BLaER1 treated with 17β-estradiol and CSF1 and Interleukin-3, amounts not matched to agents 10 nM and 100 nM (cell line): ENCODE measurements at regions not wholly inside any gene's neighbourhood (a gene's known extent, or its start where the extent isn't known, plus 50 kb on each side); places are given as distances from the start of the nearest gene placed in this dataset.
A peak's percentile ranks its signal among the peaks of the same experiment; 100 is the strongest.
"Not testable (repeated sequence)": the region's sequence is repeated elsewhere in the genome, so short reads cannot be mapped to it uniquely, and the experiment has no call there.

Experiments
- H3K27ac ChIP-seq, 11 experiments: shearing (Covaris generic); formaldehyde crosslinking; 2 replicates each; pipeline ENCODE4 v1.8.1; 2022
- H3K27me3 ChIP-seq, 11 experiments: shearing (Covaris generic); formaldehyde crosslinking; 2 replicates each; pipeline ENCODE4 v1.8.1; 2022
- H3K36me3 ChIP-seq, 11 experiments: shearing (Covaris generic); formaldehyde crosslinking; 2 replicates each; pipeline ENCODE4 v1.8.1; 2022
- H3K4me1 ChIP-seq, 10 experiments: shearing (Covaris generic); formaldehyde crosslinking; 2 replicates each; pipeline ENCODE4 v1.8.1; 2022
- H3K4me2 ChIP-seq, 11 experiments: shearing (Covaris generic); formaldehyde crosslinking; 2 replicates each; pipeline ENCODE4 v1.8.1; 2022
- H3K4me3 ChIP-seq, 10 experiments: shearing (Covaris generic); formaldehyde crosslinking; 2 replicates each; pipeline ENCODE4 v1.8.1; 2022
- H3K9ac ChIP-seq, 11 experiments: shearing (Covaris generic); formaldehyde crosslinking; 2 replicates each; pipeline ENCODE4 v1.8.1; 2022
- H3K9me3 ChIP-seq, 11 experiments: shearing (Covaris generic); formaldehyde crosslinking; replicated peaks in 1 of 11; 2 replicates each; pipeline ENCODE4 v1.8.1; 2022
- H4K20me1 ChIP-seq, 11 experiments: shearing (Covaris generic); formaldehyde crosslinking; 2 replicates each; pipeline ENCODE4 v1.8.1; 2022
- Cebpa-rat ChIP-seq, 11 experiments: shearing (Covaris generic); IDR thresholded peaks; 2 replicates each; pipeline ENCODE4 v1.8.1; 2022

DNA sequence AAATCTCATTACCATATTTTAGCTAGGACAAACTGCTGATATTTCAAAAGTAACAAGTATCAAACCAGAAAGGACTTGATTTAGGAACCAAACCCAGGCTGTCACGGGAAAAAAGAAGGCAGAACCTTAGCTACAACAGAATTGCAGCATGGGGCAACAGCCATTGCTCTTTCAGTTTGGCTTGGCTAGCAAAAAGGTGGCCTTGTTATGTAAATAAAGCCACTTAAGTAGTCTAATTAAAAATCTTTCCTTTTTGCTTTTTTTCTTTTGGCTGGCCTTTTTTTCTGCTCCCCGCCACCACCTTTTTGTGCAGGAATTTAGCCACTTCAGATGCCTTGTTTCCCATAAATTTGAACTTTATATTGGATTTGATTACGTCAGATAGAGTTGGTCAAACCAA lies 235.9 kb downstream of the CPXCR1 start:
- Histone ChIP-seq H3K4me3 (no peak overlapping the region), H3K4me1 (no peaks in the 10 kb centered on the region), H4K20me1 (peaks cover 0 to 5% (median 0%) of the 10 kb centered on the region in 11 experiments; a peak in 3 of 22 replicates), H3K27ac (no peak overlapping the region), H3K9me3 (peaks cover 0 to 4% (median 0%) of the 10 kb centered on the region in 11 experiments; a peak in 1 of 22 replicates), H3K9ac (no peak overlapping the region), H3K4me2 (no peak overlapping the region), H3K36me3 (no peaks in the 10 kb centered on the region), H3K27me3 (peaks cover 28 to 85% (median 66%) of the 10 kb centered on the region in 11 experiments)
- no peak for TF ChIP-seq Cebpa-rat (IDR thresholded peaks at IDR 0.05)

DNA sequence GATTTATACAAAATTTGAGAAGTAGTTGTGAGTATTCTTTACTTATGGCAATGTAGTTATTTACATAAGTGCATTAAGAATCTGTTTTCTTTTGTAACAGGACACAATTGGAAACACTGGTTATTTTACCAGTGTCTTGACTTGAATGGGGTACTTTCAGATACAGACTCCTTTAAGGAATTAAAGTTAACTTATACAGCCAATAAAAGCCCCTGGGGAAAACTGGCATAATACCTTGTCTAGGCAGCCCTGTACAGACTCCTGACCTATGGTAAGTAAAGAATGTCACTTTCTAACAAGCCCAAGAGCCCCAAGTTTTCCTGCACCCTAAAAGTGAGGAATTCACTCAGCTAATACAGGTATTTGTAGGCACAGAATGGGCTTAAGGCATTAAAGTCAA lies 241.8 kb downstream of the CPXCR1 start:
- Histone ChIP-seq H3K27me3 (peaks cover 49 to 86% (median 78%) of the 10 kb centered on the region in 11 experiments), H3K4me2 (no peak overlapping the region), H3K9ac (no peak overlapping the region), H3K4me3 (no peak overlapping the region), H3K4me1 (peaks cover 0 to 5% (median 0%) of the 10 kb centered on the region in 10 experiments; a peak in 3 of 20 replicates), H3K36me3 (no peaks in the 10 kb centered on the region), H4K20me1 (0 out of 22 replicates have a peak, but pooled peaks cover 0 to 6% (median 0%) of the 10 kb centered on the region in 11 experiments), H3K27ac (no peak overlapping the region), H3K9me3 (no peaks in the 10 kb centered on the region)
- TF ChIP-seq Cebpa-rat (IDR thresholded peaks at IDR 0.05) = no peak

GRCh38 chrX:88990882-88991582 lies 244.0 kb downstream of the CPXCR1 start:
- peaks cover 0 to 5% (median 0%) of the 10 kb centered on the region in 10 experiments; a peak in 3 of 20 replicates for H3K4me1 ChIP-seq
- no peak overlapping the region for H3K4me3 ChIP-seq
- H3K27ac ChIP-seq = no peak overlapping the region
- H3K9me3 ChIP-seq = peaks cover 0 to 8% (median 8%) of the 10 kb centered on the region in 11 experiments; a peak in 14 of 22 replicates
- H3K36me3 ChIP-seq = no peaks in the 10 kb centered on the region
- H4K20me1 ChIP-seq = 0 out of 22 replicates have a peak, but pooled peaks cover 0 to 6% (median 0%) of the 10 kb centered on the region in 11 experiments
- peaks cover 49 to 95% (median 86%) of the 10 kb centered on the region in 11 experiments for H3K27me3 ChIP-seq
- no peak for TF ChIP-seq Cebpa-rat (IDR thresholded peaks at IDR 0.05)
- H3K9ac ChIP-seq = no peak overlapping the region
- no peak overlapping the region for H3K4me2 ChIP-seq

GRCh38 chrX:88991583-88992132 lies 244.6 kb downstream of the CPXCR1 start:
- Histone ChIP-seq H3K4me3 (no peak overlapping the region), H3K4me1 (peaks cover 0 to 5% (median 0%) of the 10 kb centered on the region in 10 experiments; a peak in 3 of 20 replicates), H4K20me1 (0 out of 22 replicates have a peak, but pooled peaks cover 0 to 6% (median 0%) of the 10 kb centered on the region in 11 experiments), H3K9me3 (peaks cover under 1 to 11% (median 8%) of the 10 kb centered on the region in 11 experiments; a peak in 18 of 22 replicates), H3K27ac (no peak overlapping the region), H3K4me2 (0 out of 22 replicates have a peak overlapping the region, but pooled peaks of 1 of the 11 experiments have one; percentile 10), H3K9ac (no peak overlapping the region), H3K36me3 (no peaks in the 10 kb centered on the region), H3K27me3 (peaks cover 50 to 100% (median 85%) of the 10 kb centered on the region in 11 experiments)
- no peak for TF ChIP-seq Cebpa-rat (IDR thresholded peaks at IDR 0.05)

- no peaks in the 10 kb centered on the region; a peak in 1 of 22 replicates for H4K20me1 ChIP-seq
- no peak overlapping the region for H3K9ac ChIP-seq
- H3K4me2 ChIP-seq = no peak overlapping the region
- no peak overlapping the region for H3K27ac ChIP-seq
- no peaks in the 10 kb centered on the region for H3K36me3 ChIP-seq
- H3K27me3 ChIP-seq = peaks cover 18 to 91% (median 71%) of the 10 kb centered on the region in 11 experiments; a peak in 21 of 22 replicates
- no peaks in the 10 kb centered on the region for H3K4me1 ChIP-seq
- H3K9me3 ChIP-seq = peaks cover 0 to 11% (median 6%) of the 10 kb centered on the region in 11 experiments; a peak in 9 of 22 replicates
- TF ChIP-seq Cebpa-rat (IDR thresholded peaks at IDR 0.05) = no peak
- H3K4me3 ChIP-seq = no peak overlapping the region
Observed at GRCh38 chrX:89021964-89022363, 274.9 kb downstream of the CPXCR1 start.

GRCh38 chrX:89033723-89034122 lies 286.7 kb downstream of the CPXCR1 start:
- no peak for TF ChIP-seq Cebpa-rat (IDR thresholded peaks at IDR 0.05)
- H4K20me1 ChIP-seq = no peaks in the 10 kb centered on the region; a peak in 1 of 22 replicates
- no peak overlapping the region for H3K9ac ChIP-seq
- no peak overlapping the region for H3K4me3 ChIP-seq
- peaks cover 0 to 20% (median 12%) of the 10 kb centered on the region in 10 experiments; a peak in 11 of 20 replicates for H3K4me1 ChIP-seq
- H3K27me3 ChIP-seq = peaks cover 27 to 87% (median 72%) of the 10 kb centered on the region in 11 experiments
- H3K9me3 ChIP-seq = peaks cover 23 to 47% (median 29%) of the 10 kb centered on the region in 11 experiments
- H3K27ac ChIP-seq = no peak overlapping the region; a peak in 1 of 22 replicates
- no peaks in the 10 kb centered on the region; a peak in 1 of 22 replicates for H3K36me3 ChIP-seq
- H3K4me2 ChIP-seq = no peak overlapping the region

GRCh38 chrX:89034679-89035078 lies 287.7 kb downstream of the CPXCR1 start:
- no peak for TF ChIP-seq Cebpa-rat (IDR thresholded peaks at IDR 0.05)
- no peaks in the 10 kb centered on the region; a peak in 1 of 22 replicates for H3K36me3 ChIP-seq
- H3K9ac ChIP-seq = peak overlapping the region in 1 of 11 experiments; percentile 15; a peak in 1 of 22 replicates
- H4K20me1 ChIP-seq = no peaks in the 10 kb centered on the region; a peak in 2 of 22 replicates
- peaks cover 23 to 47% (median 29%) of the 10 kb centered on the region in 11 experiments for H3K9me3 ChIP-seq
- H3K4me1 ChIP-seq = peaks cover 0 to 20% (median 11%) of the 10 kb centered on the region in 10 experiments; a peak in 11 of 20 replicates
- H3K4me3 ChIP-seq = no peak overlapping the region
- peaks cover 22 to 87% (median 72%) of the 10 kb centered on the region in 11 experiments for H3K27me3 ChIP-seq
- peak overlapping the region in 8 of 11 experiments; percentile 1 to 29 (median 13); a peak in 9 of 22 replicates for H3K4me2 ChIP-seq
- H3K27ac ChIP-seq = peak overlapping the region in 8 of 11 experiments; percentile 4 to 49 (median 26); a peak in 9 of 22 replicates

GRCh38 chrX:89053223-89053622 lies 306.2 kb downstream of the CPXCR1 start:
- Histone ChIP-seq H3K36me3 (no peaks in the 10 kb centered on the region), H4K20me1 (peaks cover 0 to 4% (median 0%) of the 10 kb centered on the region in 11 experiments; a peak in 1 of 22 replicates), H3K4me2 (peak overlapping the region in 1 of 11 experiments; percentile 17; a peak in 2 of 22 replicates), H3K27me3 (peaks cover 32 to 100% (median 94%) of the 10 kb centered on the region in 11 experiments), H3K9me3 (peaks cover 0 to 18% (median 10%) of the 10 kb centered on the region in 11 experiments; a peak in 11 of 22 replicates), H3K9ac (no peak overlapping the region), H3K4me1 (peaks cover 0 to 49% (median 0%) of the 10 kb centered on the region in 10 experiments; a peak in 4 of 20 replicates), H3K27ac (no peak overlapping the region), H3K4me3 (no peak overlapping the region)
- no peak for TF ChIP-seq Cebpa-rat (IDR thresholded peaks at IDR 0.05)

DNA sequence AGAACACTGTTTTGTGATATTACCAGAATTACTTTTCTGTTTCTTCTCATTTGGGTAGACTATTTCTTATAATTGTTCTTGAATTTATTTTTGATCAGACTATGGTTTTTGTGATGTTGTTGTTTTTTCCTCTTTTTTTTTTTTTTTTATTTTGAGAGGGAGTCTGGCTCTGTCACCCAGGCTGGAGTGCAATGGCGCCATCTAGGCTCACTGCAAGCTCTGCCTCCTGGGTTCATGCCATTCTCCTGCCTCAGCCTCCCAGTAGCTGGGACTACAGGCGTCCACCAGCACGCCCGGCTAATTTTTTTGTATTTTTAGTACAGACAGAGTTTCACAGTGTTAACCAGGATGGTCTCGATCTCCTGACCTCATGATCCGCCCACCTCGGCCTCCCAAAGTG lies 352.6 kb downstream of the CPXCR1 start:
- Histone ChIP-seq H3K9me3 (peaks cover 4 to 38% (median 8%) of the 10 kb centered on the region in 11 experiments; a peak in 20 of 22 replicates), H3K27me3 (peaks cover 22 to 93% (median 71%) of the 10 kb centered on the region in 11 experiments; a peak in 21 of 22 replicates), H3K4me1 (peaks cover 0 to 15% (median 0%) of the 10 kb centered on the region in 10 experiments; a peak in 2 of 20 replicates)

More for the DNA sequence above, 352.6 kb downstream of the CPXCR1 start:
- not testable (repeated sequence) for H3K27ac ChIP-seq, H3K4me2 ChIP-seq, H3K36me3 ChIP-seq, H3K9ac ChIP-seq, H4K20me1 ChIP-seq, H3K4me3 ChIP-seq
